ENCODE measurements at regions not wholly inside any gene's neighbourhood (a gene's known extent, or its start where the extent isn't known, plus 50 kb on each side); places are given as distances from the start of the nearest gene placed in this dataset.

GRCh38 chr22:46052801-46053562 is 76.0 kb upstream of the WNT7B start:
- H3K36me3 ChIP-seq = no peaks in the 10 kb centered on the region
- H3K27ac ChIP-seq = peak overlapping the region; percentile 98
- peaks cover 95% of the 10 kb centered on the region for H3K4me1 ChIP-seq
- H3K9me3 ChIP-seq = no peaks in the 10 kb centered on the region
- WGBS = under 1% methylated on average over 19 of the region's 26 CpGs
- DNase-seq (ENCODE audit: low spot score in 2 of 2) = peak; percentile 76 to 83
- no peaks in the 10 kb centered on the region for H3K27me3 ChIP-seq
- peak overlapping the region; percentile 83 for H3K4me3 ChIP-seq
- TF ChIP-seq POLR2AphosphoS5 (IDR thresholded peaks at IDR 0.05) (no peak), EP300 (IDR thresholded peaks at IDR 0.05) (no peak), POLR2A (IDR thresholded peaks at IDR 0.05) (no peak), CTCF (IDR thresholded peaks at IDR 0.05) (no peak)

- peak in 1 of 2 donors; percentile 36 for TF ChIP-seq POLR2A (IDR thresholded peaks at IDR 0.05)
- peak; percentile 38 to 52 (median 49) for TF ChIP-seq POLR2AphosphoS5 (IDR thresholded peaks at IDR 0.05)
- TF ChIP-seq CTCF (IDR thresholded peaks at IDR 0.05) = no peak
- 0% methylated on average over 5 of the region's 37 CpGs for WGBS
- H3K27ac ChIP-seq = peak overlapping the region; percentile 98
- H3K27me3 ChIP-seq = no peaks in the 10 kb centered on the region
- H3K4me1 ChIP-seq = peaks cover 95% of the 10 kb centered on the region
- no peaks in the 10 kb centered on the region for H3K36me3 ChIP-seq
- DNase-seq (ENCODE audit: low spot score in 2 of 2) = peak; percentile 86 to 87
- peak overlapping the region; percentile 83 for H3K4me3 ChIP-seq
- no peaks in the 10 kb centered on the region for H3K9me3 ChIP-seq
Observed at GRCh38 chr22:46053563-46054090, 76.7 kb upstream of the WNT7B start.

GRCh38 chr22:46054091-46055073 is 77.4 kb upstream of the WNT7B start:
- H3K27ac ChIP-seq = peak overlapping the region; percentile 98
- DNase-seq (ENCODE audit: low spot score in 2 of 2) = peak; percentile 83 to 85
- H3K9me3 ChIP-seq = no peaks in the 10 kb centered on the region
- no peaks in the 10 kb centered on the region for H3K36me3 ChIP-seq
- H3K4me1 ChIP-seq = peaks cover 95% of the 10 kb centered on the region
- no peaks in the 10 kb centered on the region for H3K27me3 ChIP-seq
- TF ChIP-seq POLR2A (IDR thresholded peaks at IDR 0.05) (no peak), POLR2AphosphoS5 (IDR thresholded peaks at IDR 0.05) (peak in 2 of 3 donors; percentile 2 to 6), CTCF (IDR thresholded peaks at IDR 0.05) (no peak), EP300 (IDR thresholded peaks at IDR 0.05) (no peak)
- peak overlapping the region; percentile 83 for H3K4me3 ChIP-seq
- 2% methylated on average over 22 of the region's 42 CpGs for WGBS

- Histone ChIP-seq H3K9me3 (no peaks in the 10 kb centered on the region), H3K4me3 (peak overlapping the region; percentile 83), H3K36me3 (no peaks in the 10 kb centered on the region), H3K27ac (peak overlapping the region; percentile 98), H3K4me1 (peaks cover 95% of the 10 kb centered on the region), H3K27me3 (no peaks in the 10 kb centered on the region)
- peak in 2 of 3 donors; percentile 14 to 57 for TF ChIP-seq POLR2AphosphoS5 (IDR thresholded peaks at IDR 0.05)
- TF ChIP-seq CTCF (IDR thresholded peaks at IDR 0.05) = no peak
- no peak for TF ChIP-seq EP300 (IDR thresholded peaks at IDR 0.05)
- no peak for TF ChIP-seq POLR2A (IDR thresholded peaks at IDR 0.05)
- 5% methylated on average over 17 of the region's 17 CpGs for whole genome bisulfite sequencing
- DNase-seq (ENCODE audit: low spot score in 2 of 2) = peak; percentile 75 to 84
Observed at GRCh38 chr22:46055181-46055875, 78.4 kb upstream of the WNT7B start.
